DMS53 treated with DMSO at 0.1 percent for 48 hours (cell line): ENCODE measurements at regions not wholly inside any gene's neighbourhood (a gene's known extent, or its start where the extent isn't known, plus 50 kb on each side); places are given as distances from the start of the nearest gene placed in this dataset.
"Not testable (repeated sequence)": the region's sequence is repeated elsewhere in the genome, so short reads cannot be mapped to it uniquely, and the experiment has no call there.

ENCODE experiments used
- DNase-seq: peaks from one replicate; lab custom pipeline; 2025; ENCODE audit not compliant: unreplicated experiment; lab: John Stamatoyannopoulos, UW

GRCh38 chr3:34570916-34571705, 772.7 kb downstream of the PDCD6IP start:
- no peak for DNase-seq

GRCh38 chr3:34571714-34572113, 773.3 kb downstream of the PDCD6IP start:
- DNase-seq = no peak

- no peak for DNase-seq
These were observed 777.3 kb downstream of the PDCD6IP start for GRCh38 chr3:34575776-34576175.

GRCh38 chr3:34582055-34582454, 783.6 kb downstream of the PDCD6IP start:
- no peak for DNase-seq

GRCh38 chr3:34583451-34583850, 785.0 kb downstream of the PDCD6IP start:
- DNase-seq = no peak

GRCh38 chr3:34584971-34585370, 786.5 kb downstream of the PDCD6IP start:
- no peak for DNase-seq

GRCh38 chr3:34599595-34599994, 801.2 kb downstream of the PDCD6IP start:
- no peak for DNase-seq

- DNase-seq = no peak
These were observed 821.6 kb downstream of the PDCD6IP start for GRCh38 chr3:34619990-34620389.

GRCh38 chr3:34626699-34627098, 828.3 kb downstream of the PDCD6IP start:
- no peak for DNase-seq

- no peak for DNase-seq
These were observed 836.5 kb downstream of the PDCD6IP start for GRCh38 chr3:34634939-34635338.

GRCh38 chr3:34635352-34635850, 837.0 kb downstream of the PDCD6IP start:
- no peak for DNase-seq

GRCh38 chr3:34646911-34647460, 848.6 kb downstream of the PDCD6IP start:
- peak; percentile 1 for DNase-seq

GRCh38 chr3:34650131-34650530, 851.7 kb downstream of the PDCD6IP start:
- DNase-seq = no peak

- DNase-seq = no peak
These were observed 870.5 kb downstream of the PDCD6IP start for GRCh38 chr3:34668915-34669314.

- no peak for DNase-seq
These were observed 871.1 kb downstream of the PDCD6IP start for GRCh38 chr3:34669490-34669889.

GRCh38 chr3:34675383-34676120, 877.1 kb downstream of the PDCD6IP start:
- DNase-seq = no peak

- no peak for DNase-seq
These were observed 878.0 kb downstream of the PDCD6IP start for GRCh38 chr3:34676436-34676835.

GRCh38 chr3:34678575-34678974, 880.1 kb downstream of the PDCD6IP start:
- DNase-seq = no peak

- not testable (repeated sequence) for DNase-seq
These were observed 880.6 kb downstream of the PDCD6IP start for GRCh38 chr3:34679055-34679454.

GRCh38 chr3:34683851-34684250, 885.4 kb downstream of the PDCD6IP start:
- peak; percentile 23 for DNase-seq

- DNase-seq = no peak
These were observed 888.1 kb downstream of the PDCD6IP start for GRCh38 chr3:34686541-34686940.

GRCh38 chr3:34687671-34688070, 889.2 kb downstream of the PDCD6IP start:
- DNase-seq = no peak
